ENCODE measurements at regions not wholly inside any gene's neighbourhood (a gene's known extent, or its start where the extent isn't known, plus 50 kb on each side); places are given as distances from the start of the nearest gene placed in this dataset.

DNA sequence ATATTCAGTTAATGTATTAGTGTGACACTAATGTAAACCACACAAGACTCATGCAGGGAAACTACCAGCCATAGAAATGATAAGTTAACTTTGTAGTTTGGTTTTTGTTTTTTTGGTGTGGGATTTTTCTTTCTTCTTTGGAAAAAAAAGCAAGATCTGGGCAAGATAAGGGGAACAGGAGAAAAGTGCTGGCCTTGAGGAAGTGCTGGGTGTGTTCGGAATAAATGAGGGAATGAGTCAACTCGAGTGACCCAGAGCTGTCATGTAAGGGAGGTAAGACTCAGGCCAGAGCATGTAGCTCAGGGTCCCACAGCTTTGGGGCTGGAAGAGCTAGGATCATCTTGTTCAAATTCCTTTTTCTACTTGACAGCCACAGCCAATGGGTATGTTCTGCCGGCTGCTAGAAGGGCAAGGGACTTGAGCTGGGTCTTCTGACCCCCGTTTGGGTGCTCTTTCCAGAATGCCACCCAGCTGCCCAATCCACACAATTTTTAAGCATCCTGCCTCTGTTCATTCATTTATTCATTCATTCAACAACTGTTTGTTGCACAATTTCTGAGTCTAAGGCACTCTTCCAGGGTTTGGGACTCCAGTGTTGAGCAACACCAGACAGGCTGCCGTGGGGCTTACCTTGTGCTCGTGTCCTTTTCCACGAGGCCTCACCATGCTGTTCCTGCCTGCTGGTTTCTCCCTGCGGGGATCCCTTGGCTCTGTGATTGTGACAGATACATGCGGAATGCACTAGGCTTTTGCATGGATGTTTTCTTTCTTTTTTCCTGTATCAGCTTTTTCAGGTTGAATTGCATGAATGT, 54.5 kb downstream of the CLDN34 start:
- no peak for TF ChIP-seq GTF2F1 (IDR thresholded peaks at IDR 0.05; ENCODE audit: low read length)
- no peak for TF ChIP-seq CREM (IDR thresholded peaks at IDR 0.05)
- no peak for TF ChIP-seq CREM (CRISPR knock-in tag; IDR thresholded peaks at IDR 0.05)
- no peak for TF ChIP-seq HDAC1 (CRISPR knock-in tag; IDR thresholded peaks at IDR 0.05)
- TF ChIP-seq, protein P1, sequence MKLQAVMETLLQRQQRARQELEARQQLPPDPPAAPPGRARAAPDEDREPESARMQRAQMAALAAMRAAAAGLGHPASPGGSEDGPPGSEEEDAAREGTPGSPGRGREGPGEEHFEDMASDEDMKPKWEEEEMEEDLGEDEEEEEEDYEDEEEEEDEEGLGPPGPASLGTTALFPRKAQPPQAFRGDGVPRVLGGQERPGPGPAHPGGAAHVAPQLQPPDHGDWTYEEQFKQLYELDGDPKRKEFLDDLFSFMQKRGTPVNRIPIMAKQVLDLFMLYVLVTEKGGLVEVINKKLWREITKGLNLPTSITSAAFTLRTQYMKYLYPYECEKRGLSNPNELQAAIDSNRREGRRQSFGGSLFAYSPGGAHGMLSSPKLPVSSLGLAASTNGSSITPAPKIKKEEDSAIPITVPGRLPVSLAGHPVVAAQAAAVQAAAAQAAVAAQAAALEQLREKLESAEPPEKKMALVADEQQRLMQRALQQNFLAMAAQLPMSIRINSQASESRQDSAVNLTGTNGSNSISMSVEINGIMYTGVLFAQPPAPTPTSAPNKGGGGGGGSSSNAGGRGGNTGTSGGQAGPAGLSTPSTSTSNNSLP (IDR thresholded peaks at IDR 0.05; ENCODE audit: low read depth, low read length), result no peak
- no peak for TF ChIP-seq POLR2A (IDR thresholded peaks at IDR 0.05; ENCODE audit: insufficient read depth in 1 of 2, low read depth in 2 of 2, low read length in 2 of 2)
- TF ChIP-seq PCBP2 (optimal IDR thresholded peaks at IDR 0.05; ENCODE audit: low read depth, low read length, poor library complexity, severe bottlenecking), result no peak
- no peak for TF ChIP-seq RXRA (CRISPR knock-in tag; IDR thresholded peaks at IDR 0.05)
- TF ChIP-seq ZNF432 (CRISPR knock-in tag; IDR thresholded peaks at IDR 0.05; ENCODE audit: borderline replicate concordance), result no peak
- no peak for TF ChIP-seq JUNB (CRISPR knock-in tag; IDR thresholded peaks at IDR 0.05; ENCODE audit: borderline replicate concordance)
- no peak for TF ChIP-seq RFX5 (IDR thresholded peaks at IDR 0.05; ENCODE audit: low read depth, low read length)
- TF ChIP-seq SRSF9 (IDR thresholded peaks at IDR 0.05; ENCODE audit: borderline replicate concordance, insufficient read depth, low read depth, low read length, poor library complexity, severe bottlenecking), result no peak
